GM23338 (cell line): ENCODE measurements at regions not wholly inside any gene's neighbourhood (a gene's known extent, or its start where the extent isn't known, plus 50 kb on each side); places are given as distances from the start of the nearest gene placed in this dataset.

Experiments
- ATAC-seq: fragments of 200-7000 bp; cut with Tn5 transposase; 3 replicates; pipeline ENCODE4 v1.9.1; 2020
- DNase-seq: peaks from one replicate; pipeline ENCODE4 v3.0.0-alpha.2; 2015; ENCODE audit warnings: low spot score
- H2AFZ ChIP-seq: fragments of 200-600 bp; sonication (generic); 2 replicates; pipeline ENCODE4 v1.8.0; 2016; ENCODE audit warnings: antibody characterized with exemption, mild to moderate bottlenecking, moderate library complexity
- H3F3A ChIP-seq: fragments of 200-600 bp; sonication (generic); replicated peaks from 2 replicates; pipeline ENCODE4 v1.8.0; 2017; ENCODE audit warnings: antibody characterized with exemption, mixed run types, low read depth
- H3K27ac ChIP-seq: fragments of 200-600 bp; sonication (generic); 2 replicates; pipeline ENCODE4 v1.6.1; 2016; ENCODE audit warnings: low read depth
- H3K27me3 ChIP-seq: fragments of 200-600 bp; sonication (generic); 2 replicates; pipeline ENCODE4 v1.8.0; 2016; ENCODE audit warnings: mild to moderate bottlenecking, mixed run types, moderate library complexity; ENCODE audit not compliant: insufficient read depth
- H3K36me3 ChIP-seq: fragments of 200-600 bp; sonication (generic); 2 replicates; pipeline ENCODE4 v1.8.0; 2016; ENCODE audit warnings: mild to moderate bottlenecking; ENCODE audit not compliant: insufficient read depth
- H3K4me1 ChIP-seq: fragments of 200-600 bp; sonication (generic); 2 replicates; pipeline ENCODE4 v1.8.0; 2016; ENCODE audit warnings: mild to moderate bottlenecking, moderate library complexity; ENCODE audit not compliant: insufficient read depth
- H3K4me2 ChIP-seq: fragments of 200-600 bp; sonication (generic); 2 replicates; pipeline ENCODE4 v1.7.1; 2017; ENCODE audit warnings: mixed run types
- H3K4me3 ChIP-seq: fragments of 200-600 bp; sonication (generic); 2 replicates; pipeline ENCODE4 v1.6.1; 2016; ENCODE audit warnings: mixed run types
- H3K79me2 ChIP-seq: fragments of 200-600 bp; sonication (generic); replicated peaks from 2 replicates; pipeline ENCODE4 v1.8.0; 2017; ENCODE audit warnings: mild to moderate bottlenecking; ENCODE audit not compliant: insufficient read depth
- H3K9me2 ChIP-seq: fragments of 200-600 bp; sonication (generic); 2 replicates; pipeline ENCODE4 v1.8.0; 2017; ENCODE audit not compliant: insufficient read depth
- H4K20me1 ChIP-seq: fragments of 200-600 bp; sonication (generic); replicated peaks from 2 replicates; pipeline ENCODE4 v1.8.0; 2017; ENCODE audit warnings: mild to moderate bottlenecking; ENCODE audit not compliant: insufficient read depth
- H3K27ac Mint-ChIP-seq: 2 replicates; pipeline ENCODE4 v1.8.0; 2020; ENCODE audit warnings: inconsistent platforms, mild to moderate bottlenecking, moderate library complexity, mixed read lengths
- H3K27me3 Mint-ChIP-seq: 3 replicates; pipeline ENCODE4 v1.8.0; 2022; ENCODE audit warnings: low read depth, mild to moderate bottlenecking, moderate library complexity, mixed read lengths, inconsistent platforms; ENCODE audit not compliant: insufficient read depth, poor library complexity
- H3K36me3 Mint-ChIP-seq: 3 replicates; pipeline ENCODE4 v1.8.0; 2021; ENCODE audit warnings: low read depth, mild to moderate bottlenecking, inconsistent platforms, moderate library complexity, mixed read lengths
- H3K4me1 Mint-ChIP-seq: 3 replicates; pipeline ENCODE4 v1.8.0; 2020; ENCODE audit warnings: mild to moderate bottlenecking, inconsistent platforms, mixed read lengths
- H3K4me3 Mint-ChIP-seq: 3 replicates; pipeline ENCODE4 v1.8.0; 2021; ENCODE audit warnings: moderate library complexity, mild to moderate bottlenecking, inconsistent platforms, mixed read lengths
- H3K9me3 Mint-ChIP-seq: 3 replicates; pipeline ENCODE4 v1.8.0; 2020; ENCODE audit warnings: moderate library complexity, mild to moderate bottlenecking, inconsistent platforms, mixed read lengths
- CTCF ChIP-seq, 2 experiments: fragments of 200-600 bp in 1 of 2; sonication (generic) in 1 of 2; conservative IDR thresholded peaks; 2 replicates each; pipeline versions ENCODE4 v1.5.1 to v1.6.1; 2016 to 2017; ENCODE audit warnings: antibody characterized with exemption in 2 of 2, low read depth in 2 of 2, mild to moderate bottlenecking in 2 of 2, moderate library complexity in 1 of 2
- JUNB ChIP-seq: IDR thresholded peaks from one replicate; pipeline ENCODE4 v1.6.1; 2016; ENCODE audit warnings: antibody characterized with exemption; ENCODE audit not compliant: unreplicated experiment
- NANOG ChIP-seq: IDR thresholded peaks from 2 replicates; pipeline ENCODE4 v1.6.1; 2016; ENCODE audit warnings: antibody characterized with exemption, borderline replicate concordance
- POLR2AphosphoS5 ChIP-seq: IDR thresholded peaks from 2 replicates; pipeline ENCODE4 v1.6.1; 2016; ENCODE audit warnings: antibody characterized with exemption, low read depth
- STAT1 ChIP-seq: IDR thresholded peaks from one replicate; pipeline ENCODE4 v1.6.1; 2016; ENCODE audit warnings: antibody characterized with exemption; ENCODE audit not compliant: unreplicated experiment
- ZNF331 ChIP-seq: fragments of 250-450 bp; sonication (Bioruptor Pico); IDR thresholded peaks from 2 replicates; pipeline ENCODE4 v1.5.0; 2020; ENCODE audit warnings: low read depth, mild to moderate bottlenecking, moderate library complexity
- TF ChIP-seq, protein P1 (sequence below): IDR thresholded peaks from one replicate; pipeline ENCODE4 v1.6.1; 2018; ENCODE audit warnings: antibody characterized with exemption; ENCODE audit not compliant: unreplicated experiment

- TF ChIP-seq, protein P1, sequence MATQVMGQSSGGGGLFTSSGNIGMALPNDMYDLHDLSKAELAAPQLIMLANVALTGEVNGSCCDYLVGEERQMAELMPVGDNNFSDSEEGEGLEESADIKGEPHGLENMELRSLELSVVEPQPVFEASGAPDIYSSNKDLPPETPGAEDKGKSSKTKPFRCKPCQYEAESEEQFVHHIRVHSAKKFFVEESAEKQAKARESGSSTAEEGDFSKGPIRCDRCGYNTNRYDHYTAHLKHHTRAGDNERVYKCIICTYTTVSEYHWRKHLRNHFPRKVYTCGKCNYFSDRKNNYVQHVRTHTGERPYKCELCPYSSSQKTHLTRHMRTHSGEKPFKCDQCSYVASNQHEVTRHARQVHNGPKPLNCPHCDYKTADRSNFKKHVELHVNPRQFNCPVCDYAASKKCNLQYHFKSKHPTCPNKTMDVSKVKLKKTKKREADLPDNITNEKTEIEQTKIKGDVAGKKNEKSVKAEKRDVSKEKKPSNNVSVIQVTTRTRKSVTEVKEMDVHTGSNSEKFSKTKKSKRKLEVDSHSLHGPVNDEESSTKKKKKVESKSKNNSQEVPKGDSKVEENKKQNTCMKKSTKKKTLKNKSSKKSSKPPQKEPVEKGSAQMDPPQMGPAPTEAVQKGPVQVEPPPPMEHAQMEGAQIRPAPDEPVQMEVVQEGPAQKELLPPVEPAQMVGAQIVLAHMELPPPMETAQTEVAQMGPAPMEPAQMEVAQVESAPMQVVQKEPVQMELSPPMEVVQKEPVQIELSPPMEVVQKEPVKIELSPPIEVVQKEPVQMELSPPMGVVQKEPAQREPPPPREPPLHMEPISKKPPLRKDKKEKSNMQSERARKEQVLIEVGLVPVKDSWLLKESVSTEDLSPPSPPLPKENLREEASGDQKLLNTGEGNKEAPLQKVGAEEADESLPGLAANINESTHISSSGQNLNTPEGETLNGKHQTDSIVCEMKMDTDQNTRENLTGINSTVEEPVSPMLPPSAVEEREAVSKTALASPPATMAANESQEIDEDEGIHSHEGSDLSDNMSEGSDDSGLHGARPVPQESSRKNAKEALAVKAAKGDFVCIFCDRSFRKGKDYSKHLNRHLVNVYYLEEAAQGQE, result no peak
- TF ChIP-seq ZNF331 (no peak), POLR2AphosphoS5 (no peak), JUNB (no peak), CTCF (conservative IDR thresholded peaks at IDR 0.05; ENCODE audit: low read depth in 2 of 2) (no peak), STAT1 (no peak), NANOG (no peak)
Measured at GRCh38 chrY:19477959-19478358, 266.6 kb downstream of the KDM5D start (continued).

GRCh38 chrY:19465809-19466208 is 278.7 kb downstream of the KDM5D start:
- Mint-ChIP-seq H3K36me3 (no peaks in the 10 kb centered on the region), H3K4me3 (no peak overlapping the region), H3K4me1 (no peaks in the 10 kb centered on the region), H3K27me3 (no peaks in the 10 kb centered on the region), H3K27ac (no peak overlapping the region), H3K9me3 (peaks cover 8% of the 10 kb centered on the region; the same call in 2 of the 3 replicates)
- no peaks in the 10 kb centered on the region for H4K20me1 ChIP-seq
- DNase-seq, result no peak
- ATAC-seq, result no peak
- H3K9me2 ChIP-seq, result no peaks in the 10 kb centered on the region
- TF ChIP-seq, protein P1, result no peak
- H3K27me3 ChIP-seq, result no peaks in the 10 kb centered on the region
- no peaks in the 10 kb centered on the region for H3F3A ChIP-seq
- H3K79me2 ChIP-seq, result no peaks in the 10 kb centered on the region
- H3K4me3 ChIP-seq, result no peak overlapping the region
- H3K4me2 ChIP-seq, result no peak overlapping the region
- no peak overlapping the region for H3K27ac ChIP-seq
- no peaks in the 10 kb centered on the region for H3K4me1 ChIP-seq
- H2AFZ ChIP-seq, result no peak overlapping the region
- H3K36me3 ChIP-seq, result no peaks in the 10 kb centered on the region
